ENCODE measurements at regions not wholly inside any gene's neighbourhood (a gene's known extent, or its start where the extent isn't known, plus 50 kb on each side); places are given as distances from the start of the nearest gene placed in this dataset.
"Not testable (repeated sequence)": the region's sequence is repeated elsewhere in the genome, so short reads cannot be mapped to it uniquely, and the experiment has no call there.

GRCh38 chr5:109630093-109630492 is 59.6 kb upstream of the MAN2A1 start:
- H3K4me1 ChIP-seq: peaks cover 0 to 20% (median 4%) of the 10 kb centered on the region in 3 donors
- TF ChIP-seq POLR2A (IDR thresholded peaks at IDR 0.05) (no peak), CTCF (IDR thresholded peaks at IDR 0.05) (no peak)
- H3K27ac ChIP-seq: no peak overlapping the region
- H3K9me3 ChIP-seq: no peaks in the 10 kb centered on the region
- no peaks in the 10 kb centered on the region for H3K27me3 ChIP-seq
- H3K4me3 ChIP-seq: no peak overlapping the region
- no peak for ATAC-seq
- H3K36me3 ChIP-seq: no peaks in the 10 kb centered on the region
- WGBS, 2 donors (ENCODE audit: low coverage in 1 of 2): 16 to 18% methylated on average over 4 of the region's 4 CpGs

GRCh38 chr5:109628591-109628990 is 61.1 kb upstream of the MAN2A1 start:
- TF ChIP-seq POLR2AphosphoS5 (IDR thresholded peaks at IDR 0.05) (no peak), EP300 (IDR thresholded peaks at IDR 0.05) (no peak), CTCF (IDR thresholded peaks at IDR 0.05) (no peak), POLR2A (IDR thresholded peaks at IDR 0.05) (no peak)
- peaks cover 0 to 20% (median 4%) of the 10 kb centered on the region in 3 donors for H3K4me1 ChIP-seq
- no peak for ATAC-seq
- no peaks in the 10 kb centered on the region for H3K9me3 ChIP-seq
- H3K27ac ChIP-seq: no peak overlapping the region
- WGBS, 2 donors (ENCODE audit: low coverage in 1 of 2): 88 to 100% methylated on average over 1 to 3 of the region's 3 CpGs
- H3K27me3 ChIP-seq: no peaks in the 10 kb centered on the region
- no peak overlapping the region for H3K4me3 ChIP-seq
- H3K36me3 ChIP-seq: no peaks in the 10 kb centered on the region

- ATAC-seq, H3K4me1 ChIP-seq, H3K36me3 ChIP-seq, H3K27me3 ChIP-seq, H3K9me3 ChIP-seq, H3K27ac ChIP-seq, H3K4me3 ChIP-seq: not testable (repeated sequence)
- 88 to 90% methylated on average over 3 to 5 of the region's 5 CpGs for WGBS, 2 donors (ENCODE audit: low coverage in 1 of 2)
Observed at GRCh38 chr5:109621266-109621665, 68.5 kb upstream of the MAN2A1 start.

DNA sequence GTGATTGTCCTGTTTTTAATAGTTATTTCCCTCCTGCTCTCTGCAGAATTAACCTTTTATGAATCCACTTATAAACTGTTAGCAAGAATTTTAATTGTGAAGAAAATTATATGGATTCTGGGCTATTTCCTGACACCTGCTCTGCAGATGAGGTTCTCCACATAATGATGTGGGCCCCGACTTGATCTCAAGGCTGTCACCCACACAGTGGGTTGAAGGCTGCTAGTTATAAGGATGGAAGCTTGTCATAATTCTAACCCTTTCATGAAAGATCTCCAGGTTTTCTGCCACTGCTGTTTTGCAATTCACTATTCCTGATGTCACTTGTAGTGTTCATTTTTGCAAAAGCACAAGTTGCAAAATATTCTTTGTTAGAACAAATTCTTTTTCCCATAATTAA is 69.1 kb upstream of the MAN2A1 start:
- H3K4me1 ChIP-seq: peaks cover 0 to 6% (median 0%) of the 10 kb centered on the region in 3 donors
- no peaks in the 10 kb centered on the region for H3K27me3 ChIP-seq
- no peak overlapping the region for H3K27ac ChIP-seq
- no peaks in the 10 kb centered on the region for H3K9me3 ChIP-seq
- WGBS, 2 donors (ENCODE audit: low coverage in 1 of 2): 80 to 90% methylated on average over 1 of the region's 1 CpG
- TF ChIP-seq CTCF (IDR thresholded peaks at IDR 0.05) (no peak), POLR2A (IDR thresholded peaks at IDR 0.05) (no peak), EP300 (IDR thresholded peaks at IDR 0.05) (no peak), POLR2AphosphoS5 (IDR thresholded peaks at IDR 0.05) (no peak)
- H3K4me3 ChIP-seq: no peak overlapping the region
- ATAC-seq: no peak
- no peaks in the 10 kb centered on the region for H3K36me3 ChIP-seq

- Histone ChIP-seq H3K4me1 (peaks cover 0 to 6% (median 0%) of the 10 kb centered on the region in 3 donors), H3K27ac (no peak overlapping the region), H3K27me3 (no peaks in the 10 kb centered on the region), H3K4me3 (no peak overlapping the region), H3K36me3 (no peaks in the 10 kb centered on the region), H3K9me3 (no peaks in the 10 kb centered on the region)
- TF ChIP-seq POLR2AphosphoS5 (IDR thresholded peaks at IDR 0.05) (no peak), EP300 (IDR thresholded peaks at IDR 0.05) (no peak), CTCF (IDR thresholded peaks at IDR 0.05) (no peak), POLR2A (IDR thresholded peaks at IDR 0.05) (no peak)
- ATAC-seq: no peak
Observed at GRCh38 chr5:109619606-109620005, 70.1 kb upstream of the MAN2A1 start.

- H3K4me3 ChIP-seq: no peak overlapping the region
- no peaks in the 10 kb centered on the region for H3K9me3 ChIP-seq
- no peaks in the 10 kb centered on the region for H3K27me3 ChIP-seq
- 56 to 94% methylated on average over 2 to 3 of the region's 3 CpGs for WGBS, 2 donors (ENCODE audit: low coverage in 1 of 2)
- no peak overlapping the region for H3K27ac ChIP-seq
- H3K36me3 ChIP-seq: no peaks in the 10 kb centered on the region
- TF ChIP-seq POLR2AphosphoS5 (IDR thresholded peaks at IDR 0.05) (no peak), CTCF (IDR thresholded peaks at IDR 0.05) (no peak), POLR2A (IDR thresholded peaks at IDR 0.05) (no peak), EP300 (IDR thresholded peaks at IDR 0.05) (no peak)
- peaks cover 0 to 6% (median 0%) of the 10 kb centered on the region in 3 donors for H3K4me1 ChIP-seq
- ATAC-seq: no peak
Observed at GRCh38 chr5:109619021-109619460, 70.7 kb upstream of the MAN2A1 start.
